DND-41 (cell line): ENCODE measurements at regions not wholly inside any gene's neighbourhood (a gene's known extent, or its start where the extent isn't known, plus 50 kb on each side); places are given as distances from the start of the nearest gene placed in this dataset.
"Not testable (repeated sequence)": the region's sequence is repeated elsewhere in the genome, so short reads cannot be mapped to it uniquely, and the experiment has no call there.

Source experiments
- ATAC-seq: fragments of 200-7000 bp; cut with Tn5 transposase; 3 replicates; pipeline ENCODE4 v1.9.1; 2021; ENCODE audit warnings: low read depth; ENCODE audit not compliant: insufficient read depth
- DNase-seq: peaks from one replicate; pipeline ENCODE4 v3.0.0-alpha.2; 2020
- H2AFZ ChIP-seq: 2 replicates; pipeline ENCODE4 v1.6.0; 2012; ENCODE audit warnings: low read depth, low read length
- H3K27ac ChIP-seq: 2 replicates; pipeline ENCODE4 v1.5.1; 2012; ENCODE audit warnings: low read length, inconsistent platforms
- H3K27me3 ChIP-seq: fragments of 200-600 bp; sonication (generic); 2 replicates; pipeline ENCODE4 v1.6.0; 2012; ENCODE audit warnings: low read length, mild to moderate bottlenecking, inconsistent platforms; ENCODE audit not compliant: insufficient read depth, poor library complexity
- H3K36me3 ChIP-seq: 2 replicates; pipeline ENCODE4 v1.5.1; 2012; ENCODE audit warnings: low read length, inconsistent platforms; ENCODE audit not compliant: insufficient read depth
- H3K4me1 ChIP-seq: 2 replicates; pipeline ENCODE4 v1.5.1; 2012; ENCODE audit warnings: mild to moderate bottlenecking, low read length; ENCODE audit not compliant: insufficient read depth
- H3K4me2 ChIP-seq: 2 replicates; pipeline ENCODE4 v1.6.0; 2012; ENCODE audit warnings: mild to moderate bottlenecking, moderate library complexity, low read length, inconsistent platforms; ENCODE audit not compliant: insufficient read depth
- H3K4me3 ChIP-seq, 2 experiments: fragments of 200-600 bp in 1 of 2; shearing (Covaris generic) in 1 of 2; 2 replicates each; pipeline ENCODE4 v1.5.1; 2012 to 2016; ENCODE audit warnings: inconsistent platforms in 2 of 2, low read length in 2 of 2, mild to moderate bottlenecking in 2 of 2, low read depth in 1 of 2, moderate library complexity in 1 of 2
- H3K79me2 ChIP-seq: 2 replicates; pipeline ENCODE4 v1.6.0; 2012; ENCODE audit warnings: low read length, inconsistent platforms; ENCODE audit not compliant: insufficient read depth
- H3K9ac ChIP-seq: 2 replicates; pipeline ENCODE4 v1.6.0; 2012; ENCODE audit warnings: low read depth, mild to moderate bottlenecking, inconsistent platforms, low read length, moderate library complexity
- H3K9me3 ChIP-seq: 2 replicates; pipeline ENCODE4 v1.5.1; 2012; ENCODE audit warnings: low read length, moderate library complexity, mild to moderate bottlenecking, inconsistent platforms; ENCODE audit not compliant: insufficient read depth, severe bottlenecking
- H4K20me1 ChIP-seq: 2 replicates; pipeline ENCODE4 v1.6.0; 2012; ENCODE audit warnings: low read length; ENCODE audit not compliant: insufficient read depth
- CTCF ChIP-seq: IDR thresholded peaks from 2 replicates; pipeline ENCODE4 v1.5.1; 2012; ENCODE audit warnings: borderline replicate concordance, low read length, moderate library complexity, mild to moderate bottlenecking; ENCODE audit not compliant: poor library complexity, severe bottlenecking; ENCODE audit errors: extremely low read depth
- EZH2 ChIP-seq: IDR thresholded peaks from 3 replicates; pipeline ENCODE4 v1.6.1; 2012; ENCODE audit warnings: borderline replicate concordance, low read depth, mild to moderate bottlenecking, moderate library complexity, low read length, inconsistent platforms; ENCODE audit not compliant: severe bottlenecking

- Histone ChIP-seq H3K4me1 (no peaks in the 10 kb centered on the region), H3K36me3 (no peaks in the 10 kb centered on the region), H3K27ac (no peak overlapping the region), H3K27me3 (no peaks in the 10 kb centered on the region), H3K79me2 (no peaks in the 10 kb centered on the region), H4K20me1 (no peaks in the 10 kb centered on the region), H3K9ac (no peak overlapping the region), H3K9me3 (no peaks in the 10 kb centered on the region), H2AFZ (no peak overlapping the region), H3K4me3 (no peak overlapping the region), H3K4me2 (no peak overlapping the region)
- ATAC-seq: no peak
- no peak for TF ChIP-seq CTCF
- no peak for TF ChIP-seq EZH2
- no peak for DNase-seq
Measured at GRCh38 chr3:191566469-191566868, 105.5 kb downstream of the PYDC2 start.

- no peak for ATAC-seq
- Histone ChIP-seq H3K27me3 (no peaks in the 10 kb centered on the region), H3K4me1 (no peaks in the 10 kb centered on the region), H3K4me2 (no peak overlapping the region), H3K4me3 (no peak overlapping the region), H3K9ac (no peak overlapping the region), H2AFZ (no peak overlapping the region), H3K36me3 (no peaks in the 10 kb centered on the region), H3K9me3 (no peaks in the 10 kb centered on the region), H4K20me1 (no peaks in the 10 kb centered on the region), H3K79me2 (no peaks in the 10 kb centered on the region), H3K27ac (no peak overlapping the region)
- DNase-seq: no peak
- TF ChIP-seq CTCF: no peak
- no peak for TF ChIP-seq EZH2
Measured at GRCh38 chr3:191568206-191568605, 107.2 kb downstream of the PYDC2 start.

DNA sequence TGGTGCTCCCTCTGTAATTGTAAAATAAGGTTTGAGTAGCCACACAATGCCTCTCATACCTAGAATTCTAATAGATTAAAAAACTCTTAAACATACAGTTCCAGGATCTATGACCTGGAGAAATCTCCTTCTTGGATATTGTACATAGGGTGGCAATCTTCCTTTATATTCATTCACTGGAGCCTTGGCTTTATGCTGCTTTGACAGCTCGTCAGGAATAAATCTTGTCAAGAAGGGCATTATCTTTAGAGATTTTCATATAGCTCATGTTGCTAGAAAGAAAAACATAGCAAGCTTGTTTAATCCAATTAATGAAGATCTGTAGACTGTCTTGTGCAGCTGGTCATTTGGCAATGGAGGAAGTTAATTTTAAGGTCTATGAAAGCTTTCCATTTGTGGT, 131.1 kb downstream of the PYDC2 start:
- Histone ChIP-seq H3K9me3 (no peaks in the 10 kb centered on the region), H3K27me3 (no peaks in the 10 kb centered on the region), H3K4me3 (no peak overlapping the region), H3K9ac (no peak overlapping the region), H3K79me2 (no peaks in the 10 kb centered on the region), H3K36me3 (no peaks in the 10 kb centered on the region), H4K20me1 (no peaks in the 10 kb centered on the region), H2AFZ (no peak overlapping the region), H3K27ac (no peak overlapping the region), H3K4me1 (no peaks in the 10 kb centered on the region), H3K4me2 (no peak overlapping the region)
- TF ChIP-seq CTCF: no peak
- TF ChIP-seq EZH2: no peak
- no peak for ATAC-seq
- no peak for DNase-seq

DNA sequence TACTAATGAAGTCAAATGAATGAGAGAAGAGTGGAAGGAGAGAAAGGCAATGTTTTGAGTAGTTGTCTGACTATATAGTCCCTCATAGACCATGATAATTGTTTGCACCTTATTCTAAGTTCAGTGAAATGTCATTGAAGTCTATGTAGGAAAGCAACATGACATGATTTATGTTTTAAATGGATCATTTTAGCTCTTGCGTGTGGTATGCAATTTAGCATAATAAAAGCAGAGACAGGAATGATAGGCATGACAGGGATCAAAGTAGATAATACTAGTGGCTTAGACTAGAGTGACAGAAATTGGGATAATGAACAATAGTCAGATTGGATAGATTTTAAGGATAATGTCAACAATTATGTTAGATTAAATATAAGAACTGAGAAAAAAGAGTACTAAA, 132.5 kb downstream of the PYDC2 start:
- no peaks in the 10 kb centered on the region for H3K4me1 ChIP-seq
- no peak overlapping the region for H3K4me3 ChIP-seq
- no peaks in the 10 kb centered on the region for H4K20me1 ChIP-seq
- H3K27me3 ChIP-seq: no peaks in the 10 kb centered on the region
- ATAC-seq (no peak), DNase-seq (no peak)
- H3K36me3 ChIP-seq: no peaks in the 10 kb centered on the region
- no peaks in the 10 kb centered on the region for H3K9me3 ChIP-seq
- H3K27ac ChIP-seq: no peak overlapping the region
- no peak overlapping the region for H3K4me2 ChIP-seq
- H2AFZ ChIP-seq: no peak overlapping the region
- TF ChIP-seq EZH2 (no peak), CTCF (no peak)
- no peaks in the 10 kb centered on the region for H3K79me2 ChIP-seq
- no peak overlapping the region for H3K9ac ChIP-seq

- not testable (repeated sequence) for H3K4me2 ChIP-seq, H3K36me3 ChIP-seq, H4K20me1 ChIP-seq, H3K27me3 ChIP-seq, H3K79me2 ChIP-seq, ATAC-seq, H2AFZ ChIP-seq, H3K4me1 ChIP-seq, DNase-seq, H3K9ac ChIP-seq, H3K27ac ChIP-seq, H3K4me3 ChIP-seq, H3K9me3 ChIP-seq
Measured at GRCh38 chr3:191615511-191615910, 154.5 kb downstream of the PYDC2 start.
